ENCODE measurements at regions not wholly inside any gene's neighbourhood (a gene's known extent, or its start where the extent isn't known, plus 50 kb on each side); places are given as distances from the start of the nearest gene placed in this dataset.

GRCh38 chr10:78800535-78801320 lies 268.0 kb upstream of the ZMIZ1 start:
- Histone ChIP-seq H3K36me3 (ENCODE audit: control insufficient read depth in 1 of 2, insufficient read depth in 2 of 2, low read length in 2 of 2) (no peaks in the 10 kb centered on the region), H3K27me3 (ENCODE audit: insufficient read depth, low read length) (peaks cover 16% of the 10 kb centered on the region; the same call in 1 of the 2 replicates), H3K9me2 (ENCODE audit: insufficient read depth) (no peaks in the 10 kb centered on the region), H3K4me1 (ENCODE audit: control insufficient read depth in 1 of 2, insufficient read depth in 2 of 2, low read length in 2 of 2) (no peaks in the 10 kb centered on the region), H3K9ac (ENCODE audit: low read length) (no peak overlapping the region), H3K4me2 (ENCODE audit: low read length) (no peak overlapping the region), H4K20me1 (ENCODE audit: insufficient read depth) (no peaks in the 10 kb centered on the region), H2AFZ (ENCODE audit: low read depth, low read length, poor library complexity, severe bottlenecking) (no peak overlapping the region), H3K9me3 (ENCODE audit: control insufficient read depth in 1 of 2, insufficient read depth in 1 of 2, low read depth in 1 of 2, low read length in 2 of 2) (no peaks in the 10 kb centered on the region), H3K4me3 (replicated peaks in 1 of 2; ENCODE audit: low read depth in 1 of 2, low read length in 2 of 2) (no peak overlapping the region), H3K79me2 (ENCODE audit: insufficient read depth, low read length) (no peaks in the 10 kb centered on the region), H3K27ac (ENCODE audit: low read depth, low read length) (no peak overlapping the region)
- ChIA-PET CTCF (no interaction called here), POLR2A (no interaction called here), RAD21 (ENCODE audit: low non-redundant PET in 1 of 2, low total read pairs in 2 of 2, uncharacterized antibody in 2 of 2, unreplicated experiment in 2 of 2) (no interaction called here)
- no TSS peak for BruUV-seq (replicated peaks)
- ATAC-seq (no peak), DNase-seq (ENCODE audit: low read depth, low spot score) (no peak)
- intact Hi-C loops (cut with micrococcal nuclease), result no loop called here
- TF ChIP-seq SIN3A (IDR thresholded peaks at IDR 0.05; ENCODE audit: low read depth) (no peak), RAD21 (IDR thresholded peaks at IDR 0.05; ENCODE audit: low read depth) (no peak), ELF1 (IDR thresholded peaks at IDR 0.05; ENCODE audit: borderline replicate concordance, low read depth) (no peak), CBX3 (IDR thresholded peaks at IDR 0.05; ENCODE audit: low read depth) (no peak), MAX (IDR thresholded peaks at IDR 0.05) (no peak), FOSL1 (IDR thresholded peaks at IDR 0.05; ENCODE audit: low read depth) (no peak), CEBPB (IDR thresholded peaks at IDR 0.05; ENCODE audit: low read depth) (no peak), SRF (IDR thresholded peaks at IDR 0.05; ENCODE audit: low read depth) (no peak), EZH2 (IDR thresholded peaks at IDR 0.05) (no peak), SP1 (IDR thresholded peaks at IDR 0.05; ENCODE audit: low read depth) (no peak), JUND (IDR thresholded peaks at IDR 0.05) (no peak), YY1 (IDR thresholded peaks at IDR 0.05; ENCODE audit: extremely low read depth, insufficient replicate concordance, low read depth, low read length) (no peak), EZH2phosphoT487 (IDR thresholded peaks at IDR 0.05; ENCODE audit: borderline replicate concordance) (no peak)
- TF ChIP-seq, protein P1, sequence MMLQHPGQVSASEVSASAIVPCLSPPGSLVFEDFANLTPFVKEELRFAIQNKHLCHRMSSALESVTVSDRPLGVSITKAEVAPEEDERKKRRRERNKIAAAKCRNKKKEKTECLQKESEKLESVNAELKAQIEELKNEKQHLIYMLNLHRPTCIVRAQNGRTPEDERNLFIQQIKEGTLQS (IDR thresholded peaks at IDR 0.05), result no peak

All from HCT116 (cell line).